GM18951 (cell line): ENCODE measurements at regions not wholly inside any gene's neighbourhood (a gene's known extent, or its start where the extent isn't known, plus 50 kb on each side); places are given as distances from the start of the nearest gene placed in this dataset.

ENCODE experiments used
- POLR2A ChIP-seq: IDR thresholded peaks from 4 replicates; pipeline ENCODE4 v1.6.1; 2011; ENCODE audit warnings: mild to moderate bottlenecking; ENCODE audit not compliant: insufficient read length, insufficient read depth; ENCODE audit errors: extremely low read depth
- in situ Hi-C: fragments of 300-500 bp; cut with MboI; formaldehyde crosslinking; loops from one replicate; pipeline ENCODE4 v1.12.0; 2022; ENCODE audit warnings: low sequenced_read_pairs, mixed read lengths, inconsistent platforms; ENCODE audit not compliant: unreplicated experiment

DNA sequence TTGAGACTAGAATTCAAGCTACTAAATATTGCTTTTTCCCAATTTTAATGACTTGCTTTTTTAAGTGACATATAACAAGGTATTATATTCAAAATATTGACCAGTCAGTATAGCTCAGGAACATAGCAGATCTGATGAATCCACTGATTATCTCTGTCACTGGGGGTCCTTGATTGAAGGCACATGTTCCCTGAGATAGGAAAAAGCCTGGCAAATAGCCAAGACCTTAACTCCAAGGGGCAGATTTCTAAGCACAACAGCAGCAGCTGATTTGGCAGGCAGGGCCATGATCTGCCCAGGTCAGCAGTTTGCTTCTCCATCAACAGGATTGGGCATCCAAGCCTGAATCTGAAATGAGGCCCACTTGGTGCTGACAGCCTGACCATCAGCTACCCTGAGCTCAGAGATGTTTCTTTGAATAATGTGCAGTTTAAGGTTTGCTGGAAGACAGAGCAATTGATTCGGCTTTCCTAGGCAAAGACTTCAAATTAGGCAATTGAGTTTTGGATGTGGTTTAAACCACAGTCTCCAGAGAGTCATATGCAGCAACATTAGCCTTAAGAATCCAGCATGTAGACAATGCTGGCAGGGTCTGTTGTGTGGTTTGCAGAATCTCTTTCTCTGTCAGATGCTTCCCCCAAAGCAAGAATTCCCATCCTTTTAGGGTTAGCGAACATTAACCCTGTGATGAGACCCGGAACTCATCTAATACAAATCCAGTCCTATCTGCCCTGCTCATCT lies 352.6 kb downstream of the ADRA2A start:
- in situ Hi-C loops, result no loop called here
- TF ChIP-seq POLR2A, result no peak

DNA sequence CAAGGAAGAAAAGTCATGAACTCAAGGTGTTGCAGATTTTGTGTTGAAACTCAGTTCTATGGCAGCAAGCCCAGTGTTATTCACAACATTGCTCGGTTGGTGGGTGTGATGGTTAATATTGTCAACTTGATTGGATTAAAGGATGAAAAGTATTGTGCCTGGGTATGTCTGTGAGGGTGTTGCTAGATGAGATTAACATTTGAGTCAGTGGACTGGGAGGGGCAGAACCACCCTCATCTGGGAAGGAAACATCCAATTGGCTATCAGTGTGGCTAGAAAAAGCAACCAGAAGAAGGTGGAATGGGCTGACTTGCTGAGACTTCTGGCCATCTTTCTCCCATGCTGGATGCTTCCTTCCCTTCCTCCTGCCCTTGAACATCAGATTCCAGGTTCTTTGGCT lies 353.2 kb downstream of the ADRA2A start:
- in situ Hi-C loops, result no loop called here
- no peak for TF ChIP-seq POLR2A

- in situ Hi-C loops, result no loop called here
- no peak for TF ChIP-seq POLR2A
Measured at GRCh38 chr10:111432588-111432987, 355.8 kb downstream of the ADRA2A start.

DNA sequence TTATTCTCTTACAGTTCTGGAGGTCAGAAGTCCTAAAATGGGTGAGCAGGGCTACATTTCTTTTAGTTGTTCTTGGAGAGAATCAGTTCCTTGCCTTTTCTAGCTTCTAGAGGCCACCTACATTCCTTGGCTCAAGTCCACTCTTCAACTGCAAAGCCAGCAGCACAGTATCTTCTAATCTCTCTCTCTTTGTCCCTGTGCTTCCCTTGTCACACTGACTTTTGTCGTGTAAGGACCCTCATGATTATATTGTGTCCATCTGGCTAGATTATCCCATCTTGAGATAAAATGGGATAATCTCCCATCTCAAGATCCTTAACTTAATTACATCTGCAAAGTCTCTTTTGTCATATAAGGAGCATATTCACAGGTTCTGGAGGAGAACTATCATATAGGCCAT lies 359.0 kb downstream of the ADRA2A start:
- no peak for TF ChIP-seq POLR2A
- in situ Hi-C loops, result no loop called here

DNA sequence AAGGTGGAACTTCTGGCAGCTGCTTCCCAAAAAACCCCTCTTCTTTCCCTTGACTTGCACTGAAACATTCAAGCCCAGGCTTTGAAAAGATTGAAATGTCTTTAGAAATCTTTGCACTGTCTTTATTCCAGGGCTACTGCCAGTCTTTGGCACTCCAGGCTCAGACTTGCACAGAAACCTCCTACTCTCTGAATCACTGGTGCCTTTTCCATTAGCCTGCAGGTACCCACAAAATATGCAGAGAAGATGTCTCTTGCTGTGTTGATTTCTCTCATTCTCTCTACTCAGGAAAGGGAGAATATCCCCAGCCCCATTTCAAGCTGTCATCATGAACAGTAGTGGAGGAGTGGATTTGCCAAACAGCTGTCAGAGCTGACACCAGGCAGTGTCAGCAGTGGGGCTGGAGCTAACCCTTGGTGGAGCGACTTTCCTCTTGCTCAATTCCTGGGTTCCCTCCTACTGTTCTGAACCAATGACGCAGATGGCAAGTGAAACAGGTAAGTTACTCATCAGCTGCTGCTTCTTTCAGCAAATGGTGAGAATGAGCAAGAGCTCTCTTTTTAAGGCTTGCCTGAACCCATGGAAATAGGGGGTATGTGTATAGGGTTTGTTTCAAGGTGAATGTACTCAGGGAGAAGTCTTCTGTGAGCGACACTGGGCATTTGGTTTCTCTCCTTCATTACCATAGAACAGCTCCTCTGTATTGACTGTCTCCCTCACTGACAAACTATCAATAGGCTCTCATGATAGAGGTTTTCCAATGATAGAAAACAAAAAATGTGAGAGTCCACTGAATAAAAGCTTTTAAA lies 362.4 kb downstream of the ADRA2A start:
- in situ Hi-C loops, result no loop called here
- TF ChIP-seq POLR2A, result no peak

DNA sequence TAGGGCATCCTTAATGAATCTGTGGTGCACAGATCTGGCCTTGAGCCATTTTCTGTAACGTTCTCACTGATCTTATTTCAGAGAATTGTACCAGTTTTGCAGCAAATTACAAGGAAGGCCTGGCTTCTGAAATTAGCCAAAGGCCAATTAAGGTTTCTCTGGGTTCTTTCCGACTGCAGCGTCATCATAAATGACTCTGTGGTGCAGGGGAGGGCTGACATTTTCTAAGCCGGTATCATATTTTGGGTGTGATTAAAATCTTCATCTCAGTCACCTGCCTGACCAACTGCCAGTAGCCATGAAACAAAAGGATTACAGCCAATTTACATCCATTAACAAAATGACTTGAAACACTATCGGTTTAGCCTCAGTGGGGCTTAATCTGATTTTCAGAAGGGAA lies 363.7 kb downstream of the ADRA2A start:
- in situ Hi-C loops, result no loop called here
- no peak for TF ChIP-seq POLR2A

DNA sequence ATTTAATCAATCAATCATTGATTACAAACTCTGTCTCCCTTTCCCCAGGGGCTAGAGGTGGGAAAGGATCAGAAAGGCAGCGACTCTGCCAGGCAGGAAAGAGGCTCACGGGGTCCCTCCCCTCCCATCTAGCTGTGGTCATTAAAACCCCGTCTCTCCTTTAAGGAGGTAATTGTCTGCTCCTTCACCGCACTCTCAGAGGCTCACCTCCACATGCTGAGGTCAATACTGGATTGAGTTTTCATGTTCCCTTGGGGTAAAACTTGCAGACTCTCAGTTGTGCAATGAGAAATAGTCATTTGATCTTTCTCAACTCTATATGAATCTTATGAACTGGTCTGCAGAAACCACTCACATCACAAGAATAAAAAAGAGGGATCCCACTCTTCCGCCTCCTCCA lies 368.8 kb downstream of the ADRA2A start:
- TF ChIP-seq POLR2A, result no peak
- in situ Hi-C loops, result no loop called here

GRCh38 chr10:111446966-111447365 lies 370.1 kb downstream of the ADRA2A start:
- in situ Hi-C loops, result no loop called here
- TF ChIP-seq POLR2A, result no peak

DNA sequence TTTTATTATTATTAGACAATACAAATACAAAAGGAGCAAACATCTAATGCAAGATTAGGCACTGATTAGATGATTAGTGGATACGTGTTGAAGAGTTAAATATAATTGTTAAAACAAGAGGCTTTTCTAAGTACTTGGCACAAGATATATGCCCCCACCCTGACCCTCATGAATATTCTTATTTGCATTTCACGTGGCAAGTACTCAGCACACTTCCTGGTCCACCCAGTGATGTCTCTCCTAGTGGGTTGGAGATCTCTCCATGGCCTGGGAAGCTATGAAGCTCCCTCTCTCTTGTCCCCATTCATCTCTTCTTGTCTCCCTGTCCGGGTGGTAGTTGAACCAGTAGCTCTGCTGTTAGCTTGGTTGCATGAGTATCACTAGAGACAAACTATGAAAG lies 375.3 kb downstream of the ADRA2A start:
- in situ Hi-C loops, result no loop called here
- TF ChIP-seq POLR2A, result no peak

- no peak for TF ChIP-seq POLR2A
- in situ Hi-C loops, result no loop called here
Measured at GRCh38 chr10:111455776-111456426, 379.1 kb downstream of the ADRA2A start.

DNA sequence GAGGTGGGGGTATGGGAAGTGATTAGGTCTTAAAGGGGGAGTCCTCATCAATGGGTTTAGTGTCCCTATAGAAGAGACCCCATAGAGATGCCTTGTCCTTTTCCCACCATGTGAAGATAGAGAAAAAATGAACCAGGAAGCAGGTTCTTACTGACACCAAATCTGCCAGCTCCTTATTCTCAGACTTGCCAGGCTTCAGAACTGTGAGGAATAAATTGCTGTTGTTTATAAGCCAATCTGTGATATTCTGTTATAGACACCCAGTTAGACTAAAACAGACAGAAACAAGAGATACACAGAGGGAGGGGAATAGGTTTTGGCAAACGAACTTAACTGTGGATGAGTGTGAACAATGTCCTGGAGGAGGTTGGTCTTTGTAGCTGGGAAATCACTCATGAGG lies 381.4 kb downstream of the ADRA2A start:
- no peak for TF ChIP-seq POLR2A
- in situ Hi-C loops, result no loop called here

DNA sequence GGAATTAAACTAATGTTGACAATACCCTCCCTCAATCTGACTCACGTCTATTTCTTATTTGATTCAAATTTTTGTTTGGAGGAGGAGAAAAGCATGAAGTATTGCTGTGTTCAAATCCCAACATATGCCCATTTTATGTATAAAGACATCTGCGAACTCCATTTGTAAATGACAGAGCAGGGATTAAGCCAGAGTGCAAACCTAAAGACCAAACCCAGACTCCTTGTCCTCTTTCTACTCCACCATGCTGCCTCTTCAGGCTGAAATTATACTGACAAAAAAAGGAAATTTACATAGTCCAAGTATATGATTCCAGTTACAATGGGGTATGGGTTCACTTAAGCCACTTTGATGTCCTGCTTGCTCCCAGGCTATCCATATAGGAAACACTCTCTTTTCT lies 383.1 kb downstream of the ADRA2A start:
- TF ChIP-seq POLR2A, result no peak
- in situ Hi-C loops, result no loop called here

GRCh38 chr10:111472445-111472844 lies 395.6 kb downstream of the ADRA2A start:
- in situ Hi-C loops, result no loop called here
- TF ChIP-seq POLR2A, result no peak

- in situ Hi-C loops, result no loop called here
- no peak for TF ChIP-seq POLR2A
Measured at GRCh38 chr10:111473361-111473760, 396.5 kb downstream of the ADRA2A start.

GRCh38 chr10:111474786-111475185 lies 398.0 kb downstream of the ADRA2A start:
- in situ Hi-C loops, result no loop called here
- no peak for TF ChIP-seq POLR2A
